ENCODE measurements at regions not wholly inside any gene's neighbourhood (a gene's known extent, or its start where the extent isn't known, plus 50 kb on each side); places are given as distances from the start of the nearest gene placed in this dataset.
"Not testable (repeated sequence)": the region's sequence is repeated elsewhere in the genome, so short reads cannot be mapped to it uniquely, and the experiment has no call there.

GRCh38 chr13:90664200-90664599 lies 683.3 kb upstream of the MIR17HG start:
- DNase-seq = not testable (repeated sequence)

GRCh38 chr13:90673746-90674145 lies 673.7 kb upstream of the MIR17HG start:
- no peak for DNase-seq

- DNase-seq = no peak
Observed at GRCh38 chr13:90675129-90675528, 672.4 kb upstream of the MIR17HG start.

- no peak for DNase-seq
Observed at GRCh38 chr13:90680826-90681225, 666.7 kb upstream of the MIR17HG start.

GRCh38 chr13:90683711-90684131 lies 663.8 kb upstream of the MIR17HG start:
- no peak for DNase-seq

- no peak for DNase-seq
Observed at GRCh38 chr13:90686442-90686841, 661.0 kb upstream of the MIR17HG start.

- no peak for DNase-seq
Observed at GRCh38 chr13:90689111-90689510, 658.4 kb upstream of the MIR17HG start.

- DNase-seq = no peak
Observed at GRCh38 chr13:90690458-90691080, 656.9 kb upstream of the MIR17HG start.

GRCh38 chr13:90696254-90696653 lies 651.2 kb upstream of the MIR17HG start:
- no peak for DNase-seq

GRCh38 chr13:90696656-90697055 lies 650.8 kb upstream of the MIR17HG start:
- DNase-seq = no peak

GRCh38 chr13:90700340-90700739 lies 647.1 kb upstream of the MIR17HG start:
- no peak for DNase-seq

GRCh38 chr13:90701264-90701663 lies 646.2 kb upstream of the MIR17HG start:
- DNase-seq = no peak

GRCh38 chr13:90702050-90702449 lies 645.4 kb upstream of the MIR17HG start:
- no peak for DNase-seq

GRCh38 chr13:90706631-90707030 lies 640.9 kb upstream of the MIR17HG start:
- DNase-seq = no peak

GRCh38 chr13:90708128-90708527 lies 639.4 kb upstream of the MIR17HG start:
- no peak for DNase-seq

- DNase-seq = no peak
Observed at GRCh38 chr13:90709319-90709718, 638.2 kb upstream of the MIR17HG start.

GRCh38 chr13:90710164-90710759 lies 637.2 kb upstream of the MIR17HG start:
- DNase-seq = no peak

GRCh38 chr13:90713441-90714133 lies 633.9 kb upstream of the MIR17HG start:
- DNase-seq = no peak

GRCh38 chr13:90715485-90715884 lies 632.0 kb upstream of the MIR17HG start:
- DNase-seq = no peak

- no peak for DNase-seq
Observed at GRCh38 chr13:90717451-90717936, 630.0 kb upstream of the MIR17HG start.

- DNase-seq = no peak
Observed at GRCh38 chr13:90719461-90719860, 628.0 kb upstream of the MIR17HG start.

- no peak for DNase-seq
Observed at GRCh38 chr13:90721937-90722336, 625.5 kb upstream of the MIR17HG start.

- DNase-seq = no peak
Observed at GRCh38 chr13:90723381-90723780, 624.1 kb upstream of the MIR17HG start.

- no peak for DNase-seq
Observed at GRCh38 chr13:90726375-90726774, 621.1 kb upstream of the MIR17HG start.

Measured in right forelimb (tissue), 1 donor.